Psoas muscle (tissue), 7 donors: ENCODE measurements at regions not wholly inside any gene's neighbourhood (a gene's known extent, or its start where the extent isn't known, plus 50 kb on each side); places are given as distances from the start of the nearest gene placed in this dataset.

Source experiments
- ATAC-seq, 4 donors: fragments of 200-7000 bp; cut with Tn5 transposase; one replicate each; pipeline ENCODE4 v1.9.1; 2020; ENCODE audit warnings: moderate library complexity in 3 of 4, mild to moderate bottlenecking in 2 of 4
- DNase-seq, 2 donors: peaks; one replicate each; pipeline ENCODE4 v3.0.0-alpha.2; 2020
- H3K27ac ChIP-seq: fragments of 200-600 bp; one replicate; pipeline ENCODE4 v1.8.0; 2022
- H3K27me3 ChIP-seq, 3 donors: fragments of 200-600 bp in 1 of 3; one replicate each; pipeline versions ENCODE4 v1.6.1 to v1.8.0; 2013 to 2022; ENCODE audit warnings: low read length in 2 of 3, mild to moderate bottlenecking in 2 of 3, moderate library complexity in 1 of 3; ENCODE audit not compliant: insufficient read depth in 3 of 3
- H3K36me3 ChIP-seq, 2 donors: fragments of 200-600 bp in 1 of 2; one replicate each; pipeline versions ENCODE4 v1.6.1 to v1.8.0; 2013 to 2022; ENCODE audit warnings: low read depth in 1 of 2, mild to moderate bottlenecking in 1 of 2, moderate library complexity in 1 of 2; ENCODE audit not compliant: insufficient read depth in 1 of 2
- H3K4me1 ChIP-seq: fragments of 200-600 bp; one replicate; pipeline ENCODE4 v1.8.0; 2022
- H3K4me3 ChIP-seq: fragments of 200-600 bp; one replicate; pipeline ENCODE4 v1.8.0; 2022; ENCODE audit warnings: mild to moderate bottlenecking
- H3K9me3 ChIP-seq: fragments of 200-600 bp; one replicate; pipeline ENCODE4 v1.8.0; 2022
- CTCF ChIP-seq: fragments of 200-600 bp; IDR thresholded peaks from one replicate; pipeline ENCODE4 v1.8.0; 2022; ENCODE audit warnings: antibody characterized with exemption
- WGBS, 3 donors: extraction: QIAGEN DNeasy Blood & Tissue Kit; methylation state at CpG; one replicate each; pipeline versions ENCODE4 v1.1.6 to v1.1.7; 2013; 5-methylcytosine and 5-hydroxymethylcytosine counted together
- intact Hi-C, 2 donors: fragments of 100-400 bp; cut with DNase I; formaldehyde crosslinking; loops; one replicate each; pipeline versions ENCODE4 v1.11.0 to v1.14.2; 2022
- donor health status: healthy with polysubstance abuse.
- donor health status: DM: no; HTN: no; CAD: no; lungs with moderate emphysema.
- donor health status: Bipolar disorder and iron deficiency.
- donor health status: healthy.
- donor health status: DM: yes; HTN: yes; CAD: no.
- donor health status: DM: no; HTN: no; CAD: no.
- donor health status: DM: yes; HTN: yes; CAD: no.

DNA sequence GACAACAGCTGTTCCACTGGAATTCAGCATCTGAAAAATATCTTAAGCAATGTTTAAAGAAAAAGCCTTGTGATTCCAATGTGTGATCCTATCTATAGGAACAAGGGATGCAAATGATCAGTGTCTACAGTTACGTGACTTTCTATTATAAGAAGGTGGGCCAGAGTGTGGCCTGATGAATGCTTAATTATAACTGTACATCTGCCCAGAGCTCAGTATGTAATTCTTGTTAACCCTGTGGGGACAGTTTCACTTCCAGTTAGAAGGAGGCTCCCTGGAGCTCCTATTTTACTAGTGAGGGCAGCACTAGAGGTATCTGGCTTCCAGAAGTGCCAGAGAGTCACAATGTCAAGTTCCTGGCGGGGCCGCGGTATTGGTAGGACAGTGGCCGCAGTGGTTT lies 288.5 kb downstream of the USP46 start:
- TF ChIP-seq CTCF = no peak
- intact Hi-C loops = loop anchor here in 1 of 2 donors (10.0 kb wide), 1 partner anchor 1864 kb away; no protein-coding TSS in a partner anchor

GRCh38 chr4:52371841-52372240 lies 287.3 kb downstream of the USP46 start:
- H3K27ac ChIP-seq = no peak overlapping the region
- 84 to 97% (median 93%) methylated on average over 5 of the region's 5 CpGs for WGBS, 3 donors
- H3K27me3 ChIP-seq = no peaks in the 10 kb centered on the region
- TF ChIP-seq CTCF = no peak
- no peaks in the 10 kb centered on the region for H3K4me1 ChIP-seq
- DNase-seq (no peak), ATAC-seq (no peak)
- H3K4me3 ChIP-seq = no peak overlapping the region
- H3K36me3 ChIP-seq = no peaks in the 10 kb centered on the region
- H3K9me3 ChIP-seq = no peaks in the 10 kb centered on the region
- intact Hi-C loops = loop anchor here in 1 of 2 donors (10.0 kb wide), 1 partner anchor 1863 kb away; no protein-coding TSS in a partner anchor

More for the DNA sequence above, 288.5 kb downstream of the USP46 start:
- WGBS, 3 donors = 93 to 98% (median 95%) methylated on average over 5 of the region's 5 CpGs
- DNase-seq = no peak
- H3K4me3 ChIP-seq = no peak overlapping the region
- no peaks in the 10 kb centered on the region for H3K36me3 ChIP-seq
- H3K4me1 ChIP-seq = no peaks in the 10 kb centered on the region
- H3K27me3 ChIP-seq = no peaks in the 10 kb centered on the region
- H3K27ac ChIP-seq = no peak overlapping the region
- no peaks in the 10 kb centered on the region for H3K9me3 ChIP-seq
- no peak for ATAC-seq

GRCh38 chr4:52372269-52372668 lies 286.8 kb downstream of the USP46 start:
- no peak overlapping the region for H3K27ac ChIP-seq
- no peaks in the 10 kb centered on the region for H3K4me1 ChIP-seq
- H3K9me3 ChIP-seq = no peaks in the 10 kb centered on the region
- DNase-seq = no peak
- H3K27me3 ChIP-seq = no peaks in the 10 kb centered on the region
- ATAC-seq = no peak
- no peak for TF ChIP-seq CTCF
- intact Hi-C loops = loop anchor here in 1 of 2 donors (10.0 kb wide), 1 partner anchor 1863 kb away; no protein-coding TSS in a partner anchor
- H3K36me3 ChIP-seq = no peaks in the 10 kb centered on the region
- H3K4me3 ChIP-seq = no peak overlapping the region

DNA sequence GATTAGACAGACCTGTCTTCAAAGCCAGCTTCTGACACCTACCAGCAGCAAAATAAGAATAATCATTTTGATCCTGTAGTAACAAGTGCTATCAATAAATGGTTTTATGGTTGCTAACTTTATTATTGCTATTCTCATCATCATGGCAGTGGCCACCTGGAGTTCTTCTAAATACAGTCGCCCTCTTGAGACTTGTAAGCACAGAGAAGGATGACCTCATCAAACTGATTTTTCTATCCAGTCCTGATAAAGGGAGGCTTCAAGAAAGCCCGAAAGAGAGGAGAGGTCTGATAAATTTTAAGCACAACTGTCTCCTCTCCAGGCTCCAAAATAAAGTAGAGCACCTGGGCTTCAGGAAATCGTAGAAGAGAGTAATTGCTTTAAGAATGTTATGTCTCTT lies 286.4 kb downstream of the USP46 start:
- H3K36me3 ChIP-seq = no peaks in the 10 kb centered on the region
- TF ChIP-seq CTCF = no peak
- no peak for DNase-seq
- no peaks in the 10 kb centered on the region for H3K9me3 ChIP-seq
- H3K27me3 ChIP-seq = no peaks in the 10 kb centered on the region
- intact Hi-C loops = loop anchor here in 1 of 2 donors (10.0 kb wide), 1 partner anchor 1862 kb away; no protein-coding TSS in a partner anchor
- no peak for ATAC-seq
- no peaks in the 10 kb centered on the region for H3K4me1 ChIP-seq
- no peak overlapping the region for H3K4me3 ChIP-seq
- no peak overlapping the region for H3K27ac ChIP-seq
- WGBS, 3 donors = 59 to 65% (median 64%) methylated on average over 3 of the region's 3 CpGs

DNA sequence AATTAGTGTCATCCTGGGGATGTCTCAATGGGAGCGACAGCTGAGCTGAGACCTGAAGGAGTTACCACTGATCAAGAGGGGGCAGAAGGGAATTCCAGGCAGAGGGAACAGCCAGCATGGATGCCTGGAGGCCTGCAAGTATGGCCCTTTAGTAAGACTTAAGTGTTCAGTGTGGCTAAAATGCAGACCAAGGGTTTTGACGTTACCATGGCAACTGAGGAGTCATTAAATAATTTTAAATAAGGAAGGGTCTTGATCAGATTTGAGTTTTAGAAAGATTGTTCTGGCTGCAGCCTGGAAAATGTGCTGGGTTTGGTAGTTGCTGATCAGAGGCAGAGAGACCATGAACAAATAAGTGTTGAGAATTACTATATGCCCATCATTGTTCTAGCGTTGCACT lies 285.5 kb downstream of the USP46 start:
- no peaks in the 10 kb centered on the region for H3K36me3 ChIP-seq
- 56 to 85% (median 72%) methylated on average over 3 of the region's 3 CpGs for WGBS, 3 donors
- H3K9me3 ChIP-seq = no peaks in the 10 kb centered on the region
- H3K27me3 ChIP-seq = no peaks in the 10 kb centered on the region
- H3K27ac ChIP-seq = no peak overlapping the region
- DNase-seq (no peak), ATAC-seq (no peak)
- intact Hi-C loops = loop anchor here in 1 of 2 donors (10.0 kb wide), 1 partner anchor 1861 kb away; no protein-coding TSS in a partner anchor
- TF ChIP-seq CTCF = no peak
- H3K4me1 ChIP-seq = no peaks in the 10 kb centered on the region
- H3K4me3 ChIP-seq = no peak overlapping the region
